Middle frontal gyrus (tissue), 1 donor: ENCODE measurements at regions not wholly inside any gene's neighbourhood (a gene's known extent, or its start where the extent isn't known, plus 50 kb on each side); places are given as distances from the start of the nearest gene placed in this dataset.
"Not testable (repeated sequence)": the region's sequence is repeated elsewhere in the genome, so short reads cannot be mapped to it uniquely, and the experiment has no call there.

ENCODE experiments used
- DNase-seq: peaks from one replicate; pipeline ENCODE4 v3.0.0-alpha.2; 2015; ENCODE audit warnings: low spot score; ENCODE audit errors: extremely low spot score

DNA sequence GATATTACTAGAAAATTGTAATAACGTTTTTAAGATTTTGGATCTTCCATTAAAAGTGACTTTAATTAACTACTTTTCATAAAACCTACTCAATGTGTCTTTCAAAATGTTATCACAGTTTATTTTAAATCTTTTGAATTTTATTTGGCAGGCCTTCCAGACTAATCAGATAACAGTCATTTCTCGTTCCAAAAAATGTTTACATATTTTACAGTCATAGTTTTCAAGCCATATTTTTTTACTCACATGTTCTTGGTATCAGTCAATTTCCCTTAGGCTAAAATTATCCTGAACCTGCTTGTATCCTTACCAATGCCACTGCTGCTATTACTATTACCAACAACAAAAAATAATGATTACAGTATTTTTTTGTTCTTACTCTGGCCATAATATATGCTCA, 1783.5 kb downstream of the SLITRK5 start:
- DNase-seq = no peak

DNA sequence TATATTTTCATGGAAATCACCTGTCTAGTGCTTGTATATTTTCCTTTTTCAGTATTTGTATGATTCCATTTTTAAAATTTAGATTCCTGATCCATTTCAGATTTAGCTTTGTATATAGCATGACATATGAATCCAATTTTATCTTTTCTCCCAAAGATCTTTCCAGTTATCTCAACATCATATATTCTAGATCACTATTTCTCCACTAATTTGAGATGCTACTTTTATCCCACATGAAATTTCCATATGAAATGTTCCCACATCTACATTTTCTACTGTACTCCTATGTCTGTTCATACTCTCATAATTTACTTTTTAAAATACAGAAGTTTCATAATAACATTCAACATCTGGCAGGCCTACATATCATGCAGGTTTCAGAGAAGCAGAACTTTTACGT, 1784.1 kb downstream of the SLITRK5 start:
- DNase-seq = no peak

- no peak for DNase-seq
Measured at GRCh38 chr13:89455741-89456140, 1784.6 kb downstream of the SLITRK5 start.

DNA sequence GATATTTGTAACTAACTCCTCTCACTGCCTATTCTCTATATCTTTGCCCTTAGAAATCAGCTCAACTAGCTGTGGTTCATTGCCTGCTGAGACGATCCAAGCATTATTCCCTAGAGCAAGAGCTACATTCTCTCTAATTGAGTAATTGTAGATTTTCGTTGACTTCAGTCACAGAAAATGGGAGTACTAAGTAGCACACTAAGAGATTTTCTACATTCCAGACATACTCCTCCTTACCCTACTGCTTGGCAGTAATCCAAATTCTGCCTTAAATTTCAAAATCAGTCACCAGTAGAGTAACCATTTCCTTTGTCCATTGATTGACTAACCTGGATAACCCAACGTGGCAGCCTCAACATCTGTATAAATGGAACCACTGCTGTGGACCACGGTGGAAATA, 1786.8 kb downstream of the SLITRK5 start:
- no peak for DNase-seq

DNA sequence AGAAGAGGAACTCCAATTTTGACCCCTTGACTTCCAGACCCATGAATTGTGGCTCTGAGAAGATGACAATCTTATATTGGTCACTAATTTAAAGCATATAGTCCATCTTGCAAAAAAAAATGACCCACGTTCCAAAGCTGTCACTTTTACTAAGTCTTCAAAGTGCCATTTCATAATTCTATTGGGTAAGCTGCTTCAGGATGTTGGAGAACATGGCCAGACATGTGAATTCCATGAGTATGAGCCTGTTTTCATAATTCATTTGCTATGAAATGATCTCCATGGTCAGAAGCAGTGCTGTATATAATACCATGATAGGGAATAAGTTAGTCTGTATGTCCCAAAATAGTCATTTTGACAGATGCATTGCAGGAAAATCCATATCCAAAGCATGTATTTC, 1787.3 kb downstream of the SLITRK5 start:
- DNase-seq = no peak

GRCh38 chr13:89460895-89461294, 1789.7 kb downstream of the SLITRK5 start:
- not testable (repeated sequence) for DNase-seq

GRCh38 chr13:89465366-89465765, 1794.2 kb downstream of the SLITRK5 start:
- no peak for DNase-seq

- no peak for DNase-seq
Measured at GRCh38 chr13:89468081-89468480, 1796.9 kb downstream of the SLITRK5 start.

GRCh38 chr13:89470901-89471300, 1799.7 kb downstream of the SLITRK5 start:
- no peak for DNase-seq

GRCh38 chr13:89474432-89474831, 1803.3 kb downstream of the SLITRK5 start:
- DNase-seq = no peak

DNA sequence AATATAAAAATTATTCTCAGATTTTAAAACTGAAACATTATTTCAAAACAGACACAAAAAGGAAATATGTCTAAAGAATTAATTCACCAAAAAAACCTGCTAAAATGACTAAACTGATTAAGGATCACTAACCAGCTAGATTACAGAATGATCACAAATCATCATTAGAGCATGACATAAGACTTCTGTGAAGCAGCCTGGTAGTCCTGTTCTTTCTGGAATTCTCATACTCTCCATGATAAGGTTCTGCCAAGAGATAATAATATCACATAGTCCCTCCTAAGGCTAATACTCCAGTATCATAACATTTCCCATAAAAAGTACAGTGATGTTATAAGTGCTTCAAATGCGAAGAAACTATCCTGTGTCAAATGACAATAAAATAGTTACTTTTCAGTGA, 1814.9 kb downstream of the SLITRK5 start:
- DNase-seq = no peak

DNA sequence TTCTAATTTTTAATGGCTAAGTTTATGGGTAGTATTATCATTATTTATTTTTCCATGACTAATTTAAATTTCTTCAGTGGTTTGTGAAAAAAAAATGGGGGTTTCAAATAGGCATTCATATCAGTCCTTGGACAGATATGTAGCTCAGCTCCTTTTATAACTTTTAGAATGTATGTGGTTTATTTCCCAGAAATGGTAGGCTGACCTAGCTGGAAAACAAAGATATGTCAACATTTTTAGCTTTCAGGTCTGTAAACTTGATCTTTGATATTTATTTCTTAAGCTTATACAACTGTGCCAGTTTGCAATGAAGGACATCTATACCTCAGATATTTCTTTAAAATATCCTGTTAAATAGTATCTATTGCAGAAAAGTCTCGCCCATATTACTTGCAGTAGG, 1815.5 kb downstream of the SLITRK5 start:
- no peak for DNase-seq

GRCh38 chr13:89490661-89491060, 1819.5 kb downstream of the SLITRK5 start:
- DNase-seq = no peak

DNA sequence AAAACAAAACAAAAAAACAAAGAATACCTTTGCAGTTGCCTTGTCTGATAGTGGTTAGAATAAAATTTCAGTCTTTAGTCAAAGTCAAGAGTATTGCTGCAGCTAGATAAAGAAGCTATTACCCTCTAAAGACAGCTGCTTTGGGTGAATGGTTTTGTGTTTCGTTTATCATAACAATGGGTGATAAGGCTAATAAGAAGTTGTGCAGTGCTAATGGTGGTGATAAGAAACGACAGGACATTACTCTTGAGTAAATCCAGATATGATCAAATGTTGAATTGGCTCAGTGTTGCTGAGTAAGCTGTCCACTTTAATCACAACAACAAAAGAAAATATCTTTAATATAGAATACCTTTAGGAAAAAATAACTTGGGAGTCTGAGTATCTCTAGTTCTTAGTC, 1825.3 kb downstream of the SLITRK5 start:
- DNase-seq = no peak

DNA sequence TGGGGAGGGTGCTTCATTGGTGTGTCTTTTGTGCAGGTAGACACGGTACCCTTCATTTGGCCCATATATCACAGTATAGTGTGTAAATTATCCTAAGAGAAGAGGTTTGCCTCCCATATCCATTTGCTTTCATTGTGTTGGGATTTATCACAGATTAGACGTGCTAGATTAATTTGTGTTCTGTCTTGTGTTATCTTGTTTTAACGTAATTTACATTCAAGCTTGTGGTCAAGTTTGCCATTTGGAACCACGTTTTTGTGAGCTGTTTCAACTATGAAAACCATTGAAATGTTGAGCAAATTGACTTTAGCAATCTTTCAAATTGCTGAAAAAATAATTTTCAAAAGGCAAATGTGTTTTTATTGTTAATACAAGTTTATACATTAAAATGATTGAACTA, 1826.5 kb downstream of the SLITRK5 start:
- DNase-seq = no peak

- DNase-seq = no peak
Measured at GRCh38 chr13:89502286-89502685, 1831.1 kb downstream of the SLITRK5 start.

DNA sequence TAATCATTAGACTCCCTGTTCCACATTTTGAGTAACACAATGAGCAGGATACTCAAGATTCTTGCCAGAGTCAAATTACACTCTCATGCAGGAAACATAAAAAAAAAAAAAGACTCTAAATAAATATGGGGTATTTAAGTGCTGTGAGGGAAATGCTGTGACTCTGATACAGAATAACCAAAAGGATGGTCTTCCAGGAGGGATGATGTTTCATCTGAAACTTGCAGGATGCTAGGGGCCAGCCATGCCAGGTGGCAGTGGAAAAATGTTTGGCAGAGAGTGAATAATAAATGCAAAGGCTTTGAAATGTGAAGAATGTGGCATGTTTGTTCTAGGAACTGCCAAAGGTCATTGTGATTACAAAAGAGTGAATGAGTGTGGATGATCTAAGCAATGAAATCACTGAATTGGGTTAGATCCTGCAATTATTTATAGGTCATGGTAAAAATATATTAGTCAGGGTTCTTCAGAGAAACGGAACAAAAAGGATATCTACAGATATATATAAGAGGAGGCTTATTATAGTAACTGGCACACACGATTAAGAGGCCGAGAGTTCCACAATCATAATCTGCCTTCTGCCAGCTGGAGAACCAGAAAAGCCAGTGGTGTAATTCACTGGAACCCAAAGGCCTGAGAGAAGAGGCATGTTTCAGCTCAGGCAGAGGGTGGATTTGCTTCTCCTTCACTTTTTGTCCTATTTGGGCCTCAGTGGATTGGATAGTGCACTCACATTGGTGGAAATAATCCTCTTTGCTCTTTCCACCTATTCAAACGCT, 1832.8 kb upstream of the MIR17HG start:
- no peak for DNase-seq

DNA sequence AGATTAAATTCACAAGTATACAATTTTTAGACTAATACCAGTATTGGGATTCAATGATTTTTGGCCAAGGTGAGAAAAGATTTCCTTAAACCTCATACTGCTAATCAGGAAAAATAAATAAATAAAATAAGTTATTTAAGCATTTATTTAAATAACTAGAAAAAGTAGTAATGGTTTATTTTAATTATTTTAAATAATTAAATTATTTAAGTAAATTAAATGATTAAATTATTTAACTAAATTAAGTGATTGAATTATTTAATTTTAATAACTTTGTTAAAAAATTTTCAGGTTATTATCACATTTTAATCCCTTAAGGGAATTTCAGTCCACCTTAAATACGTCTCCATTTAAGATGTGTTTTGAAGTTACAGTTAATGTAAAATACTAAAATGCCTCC, 1831.5 kb upstream of the MIR17HG start:
- no peak for DNase-seq

DNA sequence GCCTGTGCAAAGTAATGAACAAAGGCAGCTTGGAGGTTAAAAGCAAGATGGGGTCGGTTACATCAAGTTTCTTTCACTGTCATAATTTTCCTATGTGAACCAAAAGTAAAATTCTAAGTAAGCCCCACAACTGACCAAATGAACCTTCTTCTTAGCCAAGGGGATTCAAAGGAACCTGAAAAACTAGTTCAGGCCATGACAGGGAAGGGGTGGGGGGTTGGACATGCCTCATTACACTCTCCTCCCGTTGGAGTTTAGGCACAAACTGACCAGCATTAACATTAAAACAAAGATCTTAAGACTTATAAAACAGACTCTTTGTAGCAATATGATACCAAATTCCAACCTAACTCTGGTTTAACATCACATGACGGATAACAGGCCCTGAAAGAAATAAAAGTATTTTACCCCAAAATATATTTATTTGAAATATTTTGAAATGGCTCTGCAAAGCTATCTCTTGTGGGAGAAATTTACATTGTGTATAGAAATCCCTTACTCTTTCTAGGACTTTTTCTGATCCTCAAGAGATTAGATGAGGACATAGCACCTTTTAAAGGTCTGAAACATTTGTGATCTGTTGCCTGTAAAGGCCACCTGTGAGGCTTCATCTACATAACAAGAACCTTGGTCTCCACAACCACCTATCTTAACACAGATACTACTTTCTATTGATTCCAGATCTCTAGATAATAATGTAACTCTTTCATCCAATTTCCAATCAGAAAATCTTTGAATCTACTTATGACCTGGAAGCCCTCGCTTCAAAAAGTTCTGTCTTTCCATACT, 1829.0 kb upstream of the MIR17HG start:
- no peak for DNase-seq

GRCh38 chr13:89520468-89520867, 1827.0 kb upstream of the MIR17HG start:
- no peak for DNase-seq

DNA sequence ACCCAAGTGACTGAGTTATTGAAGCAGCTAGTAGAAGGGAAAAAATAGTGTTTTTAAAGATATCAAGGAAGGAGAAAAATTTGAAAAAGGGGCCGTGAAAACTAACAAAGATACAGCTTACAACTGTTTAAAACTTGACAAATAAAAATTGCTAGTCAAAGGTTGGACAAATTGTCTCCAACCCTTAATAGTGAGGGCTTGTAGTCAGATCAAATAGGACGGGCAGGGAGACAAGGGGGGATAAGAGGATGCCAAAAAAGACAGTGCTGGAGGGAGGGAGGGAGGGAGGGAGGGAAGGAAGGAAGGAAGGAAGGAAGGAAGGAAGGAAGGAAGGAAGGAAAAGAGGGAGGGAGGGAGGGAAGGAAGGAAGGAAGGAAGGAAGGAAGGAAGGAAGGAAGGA, 1825.8 kb upstream of the MIR17HG start:
- not testable (repeated sequence) for DNase-seq

DNA sequence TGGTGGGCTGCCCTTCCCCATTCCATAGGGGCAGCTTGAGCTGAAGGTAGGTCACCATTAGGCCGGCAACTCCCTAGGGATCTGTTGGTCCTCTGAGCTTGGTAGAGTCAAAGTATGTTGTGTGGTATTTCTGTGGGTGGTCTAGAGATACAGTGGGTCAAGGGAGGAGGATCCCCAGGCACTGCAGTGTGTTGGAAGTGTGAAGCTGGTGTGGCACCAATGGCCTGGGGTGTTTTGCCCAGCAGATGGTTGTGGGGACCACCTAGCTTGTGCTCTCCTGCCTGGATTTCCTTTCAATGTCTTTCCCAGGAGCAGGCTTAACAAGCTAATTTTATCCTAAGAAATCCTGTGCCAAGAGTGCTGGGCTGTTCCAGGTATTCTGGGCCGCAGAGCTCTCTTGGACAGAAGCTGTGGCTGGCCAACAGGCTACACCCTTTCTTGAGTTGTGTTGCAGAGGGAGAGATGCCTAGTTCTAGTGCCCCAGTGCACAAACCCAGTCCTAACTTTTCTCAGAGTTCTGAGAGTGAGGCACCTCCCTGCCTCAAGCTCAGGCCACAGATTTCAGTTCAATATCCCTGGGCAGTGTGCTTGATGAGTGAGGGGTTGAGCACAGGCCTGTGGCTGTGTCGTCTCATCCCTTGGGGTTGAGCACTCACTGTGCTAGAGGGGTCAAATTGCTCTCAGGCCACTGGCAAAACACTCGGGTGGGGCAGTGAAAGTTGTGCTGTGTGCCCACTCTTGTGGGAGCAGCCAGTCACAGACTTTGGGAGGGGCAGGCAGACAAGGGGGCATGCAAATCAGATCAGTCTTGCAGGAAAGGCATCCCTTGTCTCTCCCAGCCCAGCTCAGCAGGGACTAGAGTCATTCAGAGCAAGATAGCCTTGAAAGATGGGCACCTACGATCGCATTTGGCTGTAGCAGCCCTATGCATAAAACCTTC, 1806.1 kb upstream of the MIR17HG start:
- DNase-seq = no peak
